Colonic mucosa (tissue), 4 donors: ENCODE measurements at regions not wholly inside any gene's neighbourhood (a gene's known extent, or its start where the extent isn't known, plus 50 kb on each side); places are given as distances from the start of the nearest gene placed in this dataset.

Experiments
- DNase-seq: peaks from one replicate; pipeline ENCODE4 v3.0.0-alpha.2; 2020
- H3K27ac ChIP-seq: fragments of 200-600 bp; one replicate; pipeline ENCODE4 v1.8.0; 2021
- H3K27me3 ChIP-seq: fragments of 200-600 bp; one replicate; pipeline ENCODE4 v1.8.0; 2021
- H3K36me3 ChIP-seq: fragments of 200-600 bp; one replicate; pipeline ENCODE4 v1.8.0; 2021
- H3K4me1 ChIP-seq: fragments of 200-600 bp; one replicate; pipeline ENCODE4 v1.8.0; 2021; ENCODE audit warnings: mild to moderate bottlenecking
- H3K4me3 ChIP-seq: fragments of 200-600 bp; one replicate; pipeline ENCODE4 v1.8.0; 2021
- H3K9ac ChIP-seq, 2 donors: one replicate each; pipeline ENCODE4 v1.7.0; 2013; ENCODE audit warnings: control low read depth in 2 of 2, low read depth in 2 of 2, low read length in 2 of 2
- H3K9me3 ChIP-seq: fragments of 200-600 bp; one replicate; pipeline ENCODE4 v1.8.0; 2021
- intact Hi-C: fragments of 100-400 bp; cut with DNase I; formaldehyde crosslinking; loops from one replicate; pipeline ENCODE4 v1.14.1; 2022
- TF ChIP-seq, protein P1 (sequence below): fragments of 200-600 bp; IDR thresholded peaks from one replicate; pipeline ENCODE4 v1.8.0; 2022; ENCODE audit warnings: antibody characterized with exemption, mild to moderate bottlenecking
- donor health status: healthy.
- donor health status: DM: no; HTN: no; CAD: no.
- donor health status: DM: no; HTN: no; CAD: no.

DNA sequence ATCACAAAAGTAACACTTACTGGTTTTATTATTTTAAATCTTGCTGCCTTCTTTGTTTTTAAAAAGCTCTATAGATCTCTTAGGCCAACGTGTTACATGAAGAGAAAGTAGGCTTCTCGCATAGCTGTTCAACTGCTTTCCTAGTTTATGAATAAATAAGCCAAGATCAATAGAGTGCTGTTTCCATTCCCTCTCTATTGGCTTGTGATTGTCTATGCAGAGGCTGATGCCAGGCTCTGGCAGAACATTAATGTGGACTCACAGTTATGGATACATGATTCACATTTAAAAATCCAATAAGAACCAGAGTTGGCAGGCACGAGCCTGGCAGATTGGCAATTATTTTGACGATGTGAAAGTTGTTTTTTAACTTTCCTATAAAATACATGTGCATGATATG is 137.5 kb downstream of the GNAT3 start:
- Histone ChIP-seq H3K4me3 (no peak overlapping the region), H3K27ac (no peak overlapping the region), H3K36me3 (no peaks in the 10 kb centered on the region), H3K4me1 (no peaks in the 10 kb centered on the region), H3K9ac (no peak overlapping the region), H3K9me3 (no peaks in the 10 kb centered on the region), H3K27me3 (no peaks in the 10 kb centered on the region)
- TF ChIP-seq, protein P1, sequence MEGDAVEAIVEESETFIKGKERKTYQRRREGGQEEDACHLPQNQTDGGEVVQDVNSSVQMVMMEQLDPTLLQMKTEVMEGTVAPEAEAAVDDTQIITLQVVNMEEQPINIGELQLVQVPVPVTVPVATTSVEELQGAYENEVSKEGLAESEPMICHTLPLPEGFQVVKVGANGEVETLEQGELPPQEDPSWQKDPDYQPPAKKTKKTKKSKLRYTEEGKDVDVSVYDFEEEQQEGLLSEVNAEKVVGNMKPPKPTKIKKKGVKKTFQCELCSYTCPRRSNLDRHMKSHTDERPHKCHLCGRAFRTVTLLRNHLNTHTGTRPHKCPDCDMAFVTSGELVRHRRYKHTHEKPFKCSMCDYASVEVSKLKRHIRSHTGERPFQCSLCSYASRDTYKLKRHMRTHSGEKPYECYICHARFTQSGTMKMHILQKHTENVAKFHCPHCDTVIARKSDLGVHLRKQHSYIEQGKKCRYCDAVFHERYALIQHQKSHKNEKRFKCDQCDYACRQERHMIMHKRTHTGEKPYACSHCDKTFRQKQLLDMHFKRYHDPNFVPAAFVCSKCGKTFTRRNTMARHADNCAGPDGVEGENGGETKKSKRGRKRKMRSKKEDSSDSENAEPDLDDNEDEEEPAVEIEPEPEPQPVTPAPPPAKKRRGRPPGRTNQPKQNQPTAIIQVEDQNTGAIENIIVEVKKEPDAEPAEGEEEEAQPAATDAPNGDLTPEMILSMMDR, result no peak
- no peak for DNase-seq
- intact Hi-C loops, result no loop called here

DNA sequence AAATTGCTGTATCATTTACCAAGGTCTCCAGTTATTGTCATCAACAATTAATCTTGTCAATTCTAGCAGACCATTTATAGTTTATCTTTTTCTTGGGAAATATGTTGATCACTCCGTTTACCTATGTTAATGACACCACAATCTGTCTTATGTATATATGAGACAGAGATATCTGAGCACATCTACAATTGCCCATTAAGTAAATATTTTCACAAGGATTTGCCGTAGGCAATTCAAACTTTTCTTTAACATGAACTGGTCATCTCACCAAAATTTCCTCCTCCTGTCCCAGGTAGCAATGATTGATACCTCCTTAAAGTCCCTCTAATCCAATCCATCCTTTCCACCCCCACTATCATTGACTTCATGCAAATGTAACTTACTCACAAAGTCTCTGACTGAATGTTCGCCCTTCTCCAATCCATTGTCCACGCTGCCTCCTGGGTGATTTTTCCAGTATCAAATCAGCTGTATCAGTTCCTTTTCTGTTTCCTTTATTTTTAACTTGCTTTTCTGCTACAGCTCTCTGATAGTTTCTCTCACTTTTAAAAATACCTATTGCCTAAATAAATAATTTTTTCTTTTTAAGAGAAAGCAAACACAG is 138.3 kb downstream of the GNAT3 start:
- TF ChIP-seq, protein P1, result no peak
- intact Hi-C loops, result no loop called here

DNA sequence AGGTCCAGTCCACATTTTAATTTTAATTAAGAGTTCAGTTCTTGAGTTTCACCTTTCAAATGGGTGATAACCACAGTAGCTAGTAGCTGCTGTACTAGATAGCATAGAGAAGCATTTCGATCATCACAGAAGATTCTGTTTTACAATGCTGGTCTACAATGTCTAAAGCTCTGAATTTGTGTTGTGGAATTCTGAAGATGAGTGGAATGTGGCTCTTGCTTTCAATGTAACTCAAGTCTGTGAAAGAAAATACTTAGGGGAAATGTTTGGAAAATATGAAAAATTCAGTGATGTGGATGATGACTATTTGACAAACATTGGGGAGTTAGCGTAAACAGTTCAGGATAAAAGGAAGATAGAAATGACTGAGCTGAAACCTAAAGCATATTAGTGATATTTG is 139.4 kb downstream of the GNAT3 start:
- TF ChIP-seq, protein P1, result no peak
- H3K27me3 ChIP-seq, result no peaks in the 10 kb centered on the region
- H3K36me3 ChIP-seq, result no peaks in the 10 kb centered on the region
- no peak overlapping the region for H3K9ac ChIP-seq
- intact Hi-C loops, result no loop called here
- H3K9me3 ChIP-seq, result no peaks in the 10 kb centered on the region
- no peaks in the 10 kb centered on the region for H3K4me1 ChIP-seq
- no peak overlapping the region for H3K4me3 ChIP-seq
- H3K27ac ChIP-seq, result no peak overlapping the region
- no peak for DNase-seq

More for the DNA sequence above, 138.3 kb downstream of the GNAT3 start:
- no peak overlapping the region for H3K4me3 ChIP-seq
- no peak overlapping the region for H3K27ac ChIP-seq
- H3K27me3 ChIP-seq, result no peaks in the 10 kb centered on the region
- H3K4me1 ChIP-seq, result no peaks in the 10 kb centered on the region
- H3K9me3 ChIP-seq, result no peaks in the 10 kb centered on the region
- H3K9ac ChIP-seq, result no peak overlapping the region
- no peaks in the 10 kb centered on the region for H3K36me3 ChIP-seq
- DNase-seq, result no peak

DNA sequence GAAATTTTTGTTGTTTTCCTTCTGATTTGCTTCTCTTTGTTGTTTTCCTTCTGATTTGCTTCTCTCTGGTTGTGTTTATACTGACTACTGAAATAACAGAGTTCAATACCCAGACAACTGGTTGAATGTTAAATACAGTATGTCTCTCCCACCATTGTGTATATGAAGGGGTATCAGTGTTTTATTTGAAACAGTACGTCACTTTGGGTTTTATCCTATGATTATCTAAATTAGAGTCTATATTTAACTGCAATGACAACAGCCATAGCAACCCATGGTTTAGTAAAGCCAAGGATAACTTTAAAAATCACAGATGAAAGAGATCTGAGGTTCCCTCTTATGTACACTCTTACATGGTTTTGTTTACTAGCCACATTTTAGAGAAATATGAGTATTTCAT is 141.3 kb downstream of the GNAT3 start:
- H3K4me3 ChIP-seq, result no peak overlapping the region
- no peaks in the 10 kb centered on the region for H3K4me1 ChIP-seq
- no peaks in the 10 kb centered on the region for H3K9me3 ChIP-seq
- no peak for DNase-seq
- no peaks in the 10 kb centered on the region for H3K27me3 ChIP-seq
- no peak overlapping the region for H3K27ac ChIP-seq
- H3K36me3 ChIP-seq, result no peaks in the 10 kb centered on the region
- intact Hi-C loops, result no loop called here
- TF ChIP-seq, protein P1, result no peak
- no peak overlapping the region for H3K9ac ChIP-seq

DNA sequence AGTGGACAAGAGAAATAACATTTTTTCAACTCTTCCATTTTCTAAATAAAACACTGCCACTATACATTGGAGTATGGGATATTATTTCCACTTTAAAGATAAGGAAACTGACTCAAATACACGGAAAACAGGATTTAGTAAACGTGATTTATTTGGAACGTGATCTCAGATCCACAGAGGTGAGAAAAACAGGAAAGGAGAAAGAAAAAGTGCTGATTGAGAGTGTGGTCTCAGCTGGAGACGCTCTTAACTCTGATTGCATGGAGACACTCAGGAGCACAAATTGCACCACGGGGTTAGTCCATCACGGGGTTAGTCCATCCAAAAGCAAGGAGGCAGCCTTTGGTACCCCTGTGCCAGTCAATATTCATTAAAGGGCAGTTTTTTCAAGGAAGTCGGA is 142.5 kb downstream of the GNAT3 start:
- no peak overlapping the region for H3K27ac ChIP-seq
- no peaks in the 10 kb centered on the region for H3K36me3 ChIP-seq
- H3K27me3 ChIP-seq, result no peaks in the 10 kb centered on the region
- DNase-seq, result no peak
- intact Hi-C loops, result no loop called here
- no peak overlapping the region for H3K4me3 ChIP-seq
- no peaks in the 10 kb centered on the region for H3K9me3 ChIP-seq
- no peaks in the 10 kb centered on the region for H3K4me1 ChIP-seq
- TF ChIP-seq, protein P1, result no peak
- H3K9ac ChIP-seq, result no peak overlapping the region
